Stimulated activated CD8-positive, alpha-beta memory T cell treated with anti-CD3 and anti-CD28 coated beads, Interleukin-4, amount 100 ng/mL, for 1 hour (primary cell): ENCODE measurements at regions not wholly inside any gene's neighbourhood (a gene's known extent, or its start where the extent isn't known, plus 50 kb on each side); places are given as distances from the start of the nearest gene placed in this dataset.
"Not testable (repeated sequence)": the region's sequence is repeated elsewhere in the genome, so short reads cannot be mapped to it uniquely, and the experiment has no call there.

ENCODE experiments used
- DNase-seq, 2 donors: peaks; one replicate each; pipeline ENCODE4 v3.0.0-alpha.2; 2020; ENCODE audit warnings: low read depth in 2 of 2, low spot score in 1 of 2

- no peak for DNase-seq
Observed at GRCh38 chr7:68058014-68058413, 1061.4 kb downstream of the TYW1 start.

- no peak for DNase-seq
Observed at GRCh38 chr7:68063171-68063570, 1066.5 kb downstream of the TYW1 start.

- no peak for DNase-seq
Observed at GRCh38 chr7:68065581-68065980, 1068.9 kb downstream of the TYW1 start.

GRCh38 chr7:68067845-68068244, 1071.2 kb downstream of the TYW1 start:
- no peak for DNase-seq

- no peak for DNase-seq
Observed at GRCh38 chr7:68070992-68071391, 1074.4 kb downstream of the TYW1 start.

- no peak for DNase-seq
Observed at GRCh38 chr7:68073701-68074100, 1077.1 kb downstream of the TYW1 start.

- no peak for DNase-seq
Observed at GRCh38 chr7:68074242-68074641, 1077.6 kb downstream of the TYW1 start.

- no peak for DNase-seq
Observed at GRCh38 chr7:68078157-68078710, 1081.6 kb downstream of the TYW1 start.

- not testable (repeated sequence) for DNase-seq
Observed at GRCh38 chr7:68082066-68082960, 1085.7 kb downstream of the TYW1 start.

- not testable (repeated sequence) for DNase-seq
Observed at GRCh38 chr7:68082961-68083657, 1086.5 kb downstream of the TYW1 start.

- no peak for DNase-seq
Observed at GRCh38 chr7:68087401-68087800, 1090.8 kb downstream of the TYW1 start.

- DNase-seq: no peak
Observed at GRCh38 chr7:68088879-68089278, 1092.2 kb downstream of the TYW1 start.

- DNase-seq: not testable (repeated sequence)
Observed at GRCh38 chr7:68090256-68090655, 1093.6 kb downstream of the TYW1 start.

GRCh38 chr7:68103319-68103718, 1106.7 kb downstream of the TYW1 start:
- no peak for DNase-seq

GRCh38 chr7:68107261-68107660, 1110.6 kb downstream of the TYW1 start:
- DNase-seq: no peak

- DNase-seq: no peak
Observed at GRCh38 chr7:68107968-68108367, 1111.3 kb downstream of the TYW1 start.

- DNase-seq: no peak
Observed at GRCh38 chr7:68109299-68109698, 1112.7 kb downstream of the TYW1 start.

GRCh38 chr7:68119411-68119810, 1122.8 kb downstream of the TYW1 start:
- no peak for DNase-seq

- DNase-seq: no peak
Observed at GRCh38 chr7:68121056-68121455, 1124.4 kb downstream of the TYW1 start.

GRCh38 chr7:68121655-68122054, 1125.0 kb downstream of the TYW1 start:
- no peak for DNase-seq

- no peak for DNase-seq
Observed at GRCh38 chr7:68122801-68123200, 1126.2 kb downstream of the TYW1 start.

GRCh38 chr7:68125168-68125567, 1128.5 kb downstream of the TYW1 start:
- DNase-seq: no peak
